H9 (cell line): ENCODE measurements at regions not wholly inside any gene's neighbourhood (a gene's known extent, or its start where the extent isn't known, plus 50 kb on each side); places are given as distances from the start of the nearest gene placed in this dataset.

Experiments
- DNase-seq: peaks from one replicate; pipeline ENCODE4 v3.0.0-alpha.2; 2017
- H2AFZ ChIP-seq: one replicate; pipeline ENCODE4 v1.6.1; 2013; ENCODE audit warnings: mild to moderate bottlenecking, low read length, control low read depth, moderate library complexity
- H2AK5ac ChIP-seq: 2 replicates; pipeline ENCODE4 v1.6.1; 2013; ENCODE audit warnings: low read length, control low read depth, mixed read lengths; ENCODE audit not compliant: insufficient read length
- H2BK120ac ChIP-seq: one replicate; pipeline ENCODE4 v1.6.1; 2013; ENCODE audit warnings: low read depth, mild to moderate bottlenecking, low read length, control low read depth, inconsistent platforms; ENCODE audit not compliant: poor library complexity, severe bottlenecking
- H2BK12ac ChIP-seq: 2 replicates; pipeline ENCODE4 v1.6.1; 2013; ENCODE audit warnings: low read length, control low read depth, mixed read lengths, low read depth; ENCODE audit not compliant: insufficient read length
- H2BK15ac ChIP-seq: 2 replicates; pipeline ENCODE4 v1.6.1; 2013; ENCODE audit warnings: low read depth, low read length, control low read depth
- H2BK20ac ChIP-seq: one replicate; pipeline ENCODE4 v1.6.1; 2013; ENCODE audit warnings: low read depth, mild to moderate bottlenecking, low read length, control low read depth, inconsistent platforms; ENCODE audit not compliant: poor library complexity, severe bottlenecking
- H2BK5ac ChIP-seq: 2 replicates; pipeline ENCODE4 v1.6.1; 2013; ENCODE audit warnings: low read length, control low read depth, mixed read lengths; ENCODE audit not compliant: insufficient read length
- H3K14ac ChIP-seq: 2 replicates; pipeline ENCODE4 v1.6.1; 2013; ENCODE audit warnings: low read length, control low read depth; ENCODE audit not compliant: insufficient read depth
- H3K18ac ChIP-seq: 2 replicates; pipeline ENCODE4 v1.6.1; 2013; ENCODE audit warnings: low read depth, mild to moderate bottlenecking, mixed read lengths, low read length, control low read depth; ENCODE audit not compliant: insufficient read length
- H3K23ac ChIP-seq: 2 replicates; pipeline ENCODE4 v1.6.1; 2013; ENCODE audit warnings: low read length, control low read depth, mixed read lengths, low read depth; ENCODE audit not compliant: insufficient read length
- H3K23me2 ChIP-seq: 2 replicates; pipeline ENCODE4 v1.6.1; 2013; ENCODE audit warnings: low read depth, mild to moderate bottlenecking, mixed read lengths, low read length, control low read depth; ENCODE audit not compliant: insufficient read length, poor library complexity, severe bottlenecking
- H3K27ac ChIP-seq: 2 replicates; pipeline ENCODE4 v1.5.1; 2013; ENCODE audit warnings: low read length, control low read depth, mixed read lengths, low read depth; ENCODE audit not compliant: insufficient read length
- H3K27me3 ChIP-seq: 2 replicates; pipeline ENCODE4 v1.6.1; 2013; ENCODE audit warnings: low read length, control low read depth, inconsistent platforms; ENCODE audit not compliant: insufficient read depth
- H3K4ac ChIP-seq: 2 replicates; pipeline ENCODE4 v1.6.1; 2013; ENCODE audit warnings: low read depth, mild to moderate bottlenecking, control low read depth, inconsistent platforms, low read length, moderate library complexity
- H3K4me1 ChIP-seq: 2 replicates; pipeline ENCODE4 v1.6.1; 2013; ENCODE audit warnings: low read length, control low read depth, inconsistent platforms; ENCODE audit not compliant: insufficient read depth
- H3K4me2 ChIP-seq: 2 replicates; pipeline ENCODE4 v1.6.1; 2013; ENCODE audit warnings: low read length, control low read depth, mixed read lengths; ENCODE audit not compliant: insufficient read length, insufficient read depth
- H3K56ac ChIP-seq: 2 replicates; pipeline ENCODE4 v1.6.1; 2013; ENCODE audit warnings: low read depth, mild to moderate bottlenecking, mixed read lengths, low read length, control low read depth; ENCODE audit not compliant: insufficient read length
- H3K79me1 ChIP-seq: 2 replicates; pipeline ENCODE4 v1.6.1; 2013; ENCODE audit warnings: low read depth, mild to moderate bottlenecking, moderate library complexity, low read length, control low read depth, inconsistent platforms; ENCODE audit not compliant: insufficient read depth, poor library complexity, severe bottlenecking
- H3K79me2 ChIP-seq: 2 replicates; pipeline ENCODE4 v1.6.1; 2013; ENCODE audit warnings: low read length, control low read depth, inconsistent platforms; ENCODE audit not compliant: insufficient read depth
- H3K9ac ChIP-seq: 2 replicates; pipeline ENCODE4 v1.6.1; 2013; ENCODE audit warnings: low read length, control low read depth, mixed read lengths; ENCODE audit not compliant: insufficient read length; ENCODE audit errors: extremely low read depth
- H3K9me3 ChIP-seq: one replicate; pipeline ENCODE4 v1.6.1; 2013; ENCODE audit warnings: low read depth, low read length, inconsistent platforms; ENCODE audit not compliant: control insufficient read depth
- H3T11ph ChIP-seq: one replicate; pipeline ENCODE4 v1.6.1; 2013; ENCODE audit warnings: mild to moderate bottlenecking, low read length, control low read depth, inconsistent platforms
- H4K20me1 ChIP-seq: one replicate; pipeline ENCODE4 v1.6.1; 2013; ENCODE audit not compliant: control insufficient read depth, insufficient read length, insufficient read depth
- H4K5ac ChIP-seq: 2 replicates; pipeline ENCODE4 v1.6.1; 2013; ENCODE audit warnings: low read depth, mild to moderate bottlenecking, mixed read lengths, low read length, control low read depth; ENCODE audit not compliant: insufficient read length
- H4K8ac ChIP-seq: replicated peaks from 2 replicates; pipeline ENCODE4 v1.6.1; 2013; ENCODE audit warnings: low read length, control low read depth, mixed read lengths, low read depth; ENCODE audit not compliant: insufficient read length
- H4K91ac ChIP-seq: 2 replicates; pipeline ENCODE4 v1.6.1; 2013; ENCODE audit warnings: low read depth, mild to moderate bottlenecking, moderate library complexity, mixed read lengths, low read length, control low read depth; ENCODE audit not compliant: insufficient read length
- H3K27ac Mint-ChIP-seq, 3 experiments: 2 replicates in 2 of 3; 3 replicates in 1 of 3; pipeline ENCODE4 v1.8.0; 2020 to 2021; ENCODE audit warnings: mixed read lengths in 3 of 3, mild to moderate bottlenecking in 1 of 3, moderate library complexity in 1 of 3
- H3K27me3 Mint-ChIP-seq: 2 replicates; pipeline ENCODE4 v1.8.0; 2021; ENCODE audit warnings: low read depth, mild to moderate bottlenecking, moderate library complexity, mixed read lengths
- H3K36me3 Mint-ChIP-seq, 3 experiments: 2 replicates in 2 of 3; 3 replicates in 1 of 3; pipeline ENCODE4 v1.8.0; 2020 to 2021; ENCODE audit warnings: low read depth in 3 of 3, mixed read lengths in 3 of 3; ENCODE audit not compliant: insufficient read depth in 1 of 3
- H3K4me1 Mint-ChIP-seq, 2 experiments: 2 replicates each; pipeline ENCODE4 v1.8.0; 2020; ENCODE audit warnings: mixed read lengths in 2 of 2
- H3K4me3 Mint-ChIP-seq, 2 experiments: 2 replicates in 1 of 2; 3 replicates in 1 of 2; pipeline ENCODE4 v1.8.0; 2020 to 2021; ENCODE audit warnings: mild to moderate bottlenecking in 2 of 2, mixed read lengths in 2 of 2, moderate library complexity in 1 of 2
- H3K9me3 Mint-ChIP-seq, 2 experiments: 2 replicates in 1 of 2; 3 replicates in 1 of 2; pipeline ENCODE4 v1.8.0; 2020; ENCODE audit warnings: mild to moderate bottlenecking in 2 of 2, mixed read lengths in 2 of 2, moderate library complexity in 1 of 2
- CTCF ChIP-seq: fragments of 200-600 bp; sonication (generic); conservative IDR thresholded peaks from 3 replicates; pipeline ENCODE4 v1.8.0; 2021; ENCODE audit warnings: antibody characterized with exemption, mild to moderate bottlenecking
- WGBS: extraction: QIAGEN DNeasy Blood & Tissue Kit; methylation state at CpG from one replicate; pipeline ENCODE4 v1.1.7; 2013; ENCODE audit warnings: missing lambda C conversion rate, low lambda C conversion rate, mixed read lengths; ENCODE audit not compliant: insufficient read length; ENCODE audit errors: extremely low coverage; 5-methylcytosine and 5-hydroxymethylcytosine counted together

DNA sequence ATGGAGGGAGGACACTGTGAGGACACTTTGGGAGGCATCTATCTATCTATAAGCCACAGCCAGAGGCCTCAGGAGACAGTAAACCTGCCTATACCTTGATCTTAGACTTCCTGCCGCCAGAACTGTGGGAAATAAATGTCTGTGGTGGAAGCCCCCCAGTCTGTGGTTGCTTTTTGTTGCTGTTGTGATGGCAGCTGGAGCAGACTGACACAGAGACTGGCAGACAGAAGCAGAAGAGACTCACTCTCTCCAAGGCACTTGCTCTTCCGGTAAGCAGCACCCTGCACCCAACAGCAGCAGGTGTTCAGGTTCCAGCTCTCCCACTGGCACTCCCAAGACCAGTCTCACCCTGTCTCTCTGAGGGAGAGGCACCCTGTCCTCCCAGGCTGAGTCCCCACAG is 297.6 kb downstream of the TTLL7 start:
- no peak overlapping the region for H2BK20ac ChIP-seq
- no peak overlapping the region for H2BK15ac ChIP-seq
- no peaks in the 10 kb centered on the region for H3K9me3 ChIP-seq
- DNase-seq, result no peak
- H3K27me3 ChIP-seq, result no peaks in the 10 kb centered on the region
- H3K23ac ChIP-seq, result no peak overlapping the region
- H2BK12ac ChIP-seq, result no peak overlapping the region
- no peak overlapping the region for H2BK5ac ChIP-seq
- no peak for TF ChIP-seq CTCF
- H2AK5ac ChIP-seq, result no peak overlapping the region
- no peaks in the 10 kb centered on the region for H4K20me1 ChIP-seq
- no peak overlapping the region for H3K14ac ChIP-seq
- no peak overlapping the region for H2BK120ac ChIP-seq
- H3K79me1 ChIP-seq, result no peaks in the 10 kb centered on the region
- Mint-ChIP-seq H3K36me3 (peaks cover 4 to 11% (median 5%) of the 10 kb centered on the region in 3 experiments), H3K4me1 (peaks cover 15 to 24% of the 10 kb centered on the region in 2 experiments), H3K9me3 (peaks cover 6 to 9% of the 10 kb centered on the region in 2 experiments), H3K4me3 (no peak overlapping the region), H3K27me3 (peaks cover 1% of the 10 kb centered on the region), H3K27ac (peak overlapping the region in 1 of 3 experiments; percentile 69; a peak in 1 of 7 replicates)
- H4K8ac ChIP-seq, result no peak overlapping the region
- no peak overlapping the region for H2AFZ ChIP-seq
- no peak overlapping the region for H4K5ac ChIP-seq
- H4K91ac ChIP-seq, result no peak overlapping the region
- H3K79me2 ChIP-seq, result no peaks in the 10 kb centered on the region
- no peak overlapping the region for H3K56ac ChIP-seq
- H3T11ph ChIP-seq, result no peak overlapping the region
- WGBS, result no CpG with 5 or more reads among the region's 2 CpGs
- H3K23me2 ChIP-seq, result no peaks in the 10 kb centered on the region
- no peak overlapping the region for H3K4me2 ChIP-seq
- H3K4me1 ChIP-seq, result no peaks in the 10 kb centered on the region
- no peak overlapping the region for H3K18ac ChIP-seq
- H3K4ac ChIP-seq, result no peak overlapping the region
- no peak overlapping the region for H3K9ac ChIP-seq
- H3K27ac ChIP-seq, result no peak overlapping the region
